SJSA1 (cell line): ENCODE measurements at regions not wholly inside any gene's neighbourhood (a gene's known extent, or its start where the extent isn't known, plus 50 kb on each side); places are given as distances from the start of the nearest gene placed in this dataset.
A peak's percentile ranks its signal among the peaks of the same experiment; 100 is the strongest.

Experiments
- DNase-seq, 2 experiments: peaks; one replicate each; pipeline ENCODE4 v3.0.0-alpha.2; 2015 to 2020; ENCODE audit warnings: low spot score in 2 of 2, low read depth in 1 of 2
- H3K27ac ChIP-seq: fragments of 250-450 bp; sonication (Bioruptor Pico); 2 replicates; pipeline ENCODE4 v1.5.1; 2020; ENCODE audit warnings: mild to moderate bottlenecking, moderate library complexity
- H3K27me3 ChIP-seq: fragments of 250-450 bp; sonication (Bioruptor Pico); replicated peaks from 2 replicates; pipeline ENCODE4 v1.5.1; 2020; ENCODE audit warnings: mild to moderate bottlenecking, moderate library complexity
- H3K36me3 ChIP-seq: fragments of 250-450 bp; sonication (Bioruptor Pico); 2 replicates; pipeline ENCODE4 v1.5.1; 2020; ENCODE audit warnings: mild to moderate bottlenecking
- H3K4me1 ChIP-seq: fragments of 250-450 bp; sonication (Bioruptor Pico); replicated peaks from 2 replicates; pipeline ENCODE4 v1.6.1; 2021; ENCODE audit warnings: mild to moderate bottlenecking
- H3K4me3 ChIP-seq: fragments of 250-450 bp; sonication (Bioruptor Pico); 2 replicates; pipeline ENCODE4 v1.5.1; 2020; ENCODE audit warnings: mild to moderate bottlenecking
- H3K9me3 ChIP-seq: fragments of 250-450 bp; sonication (Bioruptor Pico); replicated peaks from 2 replicates; pipeline ENCODE4 v1.5.1; 2020; ENCODE audit warnings: mild to moderate bottlenecking

- H3K27me3 ChIP-seq, result no peaks in the 10 kb centered on the region
- no peak overlapping the region for H3K4me3 ChIP-seq
- no peak for DNase-seq
- H3K4me1 ChIP-seq, result peaks cover 34% of the 10 kb centered on the region
- no peaks in the 10 kb centered on the region for H3K9me3 ChIP-seq
- H3K27ac ChIP-seq, result peak overlapping the region; percentile 39
- H3K36me3 ChIP-seq, result no peaks in the 10 kb centered on the region
Observed at GRCh38 chr5:160479220-160479619, 57.6 kb downstream of the PTTG1 start.

- no peak overlapping the region for H3K4me3 ChIP-seq
- H3K9me3 ChIP-seq, result no peaks in the 10 kb centered on the region
- H3K36me3 ChIP-seq, result no peaks in the 10 kb centered on the region
- DNase-seq, result peak; percentile 63
- H3K27ac ChIP-seq, result peak overlapping the region; percentile 39
- H3K27me3 ChIP-seq, result no peaks in the 10 kb centered on the region
- peaks cover 34% of the 10 kb centered on the region for H3K4me1 ChIP-seq
Observed at GRCh38 chr5:160479926-160480325, 58.3 kb downstream of the PTTG1 start.

GRCh38 chr5:160480652-160481051 is 59.0 kb downstream of the PTTG1 start:
- H3K27ac ChIP-seq, result no peak overlapping the region
- H3K9me3 ChIP-seq, result no peaks in the 10 kb centered on the region
- no peaks in the 10 kb centered on the region for H3K27me3 ChIP-seq
- H3K36me3 ChIP-seq, result no peaks in the 10 kb centered on the region
- no peak for DNase-seq
- no peak overlapping the region for H3K4me3 ChIP-seq
- peaks cover 34% of the 10 kb centered on the region for H3K4me1 ChIP-seq

GRCh38 chr5:160484678-160485077 is 63.0 kb downstream of the PTTG1 start:
- peaks cover 11% of the 10 kb centered on the region for H3K4me1 ChIP-seq
- no peak overlapping the region for H3K4me3 ChIP-seq
- no peak overlapping the region for H3K27ac ChIP-seq
- no peak for DNase-seq
- no peaks in the 10 kb centered on the region for H3K36me3 ChIP-seq
- H3K27me3 ChIP-seq, result no peaks in the 10 kb centered on the region
- H3K9me3 ChIP-seq, result no peaks in the 10 kb centered on the region

GRCh38 chr5:160485364-160485969 is 63.8 kb downstream of the PTTG1 start:
- peaks cover 3% of the 10 kb centered on the region for H3K4me1 ChIP-seq
- H3K27me3 ChIP-seq, result no peaks in the 10 kb centered on the region
- no peak overlapping the region for H3K27ac ChIP-seq
- H3K4me3 ChIP-seq, result no peak overlapping the region
- no peak for DNase-seq
- no peaks in the 10 kb centered on the region for H3K9me3 ChIP-seq
- H3K36me3 ChIP-seq, result no peaks in the 10 kb centered on the region

GRCh38 chr5:160486573-160486972 is 64.9 kb downstream of the PTTG1 start:
- Histone ChIP-seq H3K36me3 (no peaks in the 10 kb centered on the region), H3K9me3 (no peaks in the 10 kb centered on the region), H3K27me3 (no peaks in the 10 kb centered on the region; the same call in 1 of the 2 replicates), H3K4me1 (no peaks in the 10 kb centered on the region), H3K4me3 (no peak overlapping the region), H3K27ac (no peak overlapping the region)
- no peak for DNase-seq

- no peak for DNase-seq
- Histone ChIP-seq H3K4me3 (no peak overlapping the region), H3K27me3 (no peaks in the 10 kb centered on the region; the same call in 1 of the 2 replicates)
Observed at GRCh38 chr5:160488394-160489325, 67.0 kb downstream of the PTTG1 start.

GRCh38 chr5:160491438-160491837 is 69.8 kb downstream of the PTTG1 start:
- no peak overlapping the region for H3K4me3 ChIP-seq
- no peak overlapping the region for H3K27ac ChIP-seq
- DNase-seq, result no peak
- no peaks in the 10 kb centered on the region; the same call in 1 of the 2 replicates for H3K27me3 ChIP-seq
- H3K4me1 ChIP-seq, result no peaks in the 10 kb centered on the region
- no peaks in the 10 kb centered on the region for H3K9me3 ChIP-seq
- H3K36me3 ChIP-seq, result no peaks in the 10 kb centered on the region

More at GRCh38 chr5:160488394-160489325, 67.0 kb downstream of the PTTG1 start:
- Histone ChIP-seq H3K36me3 (no peaks in the 10 kb centered on the region), H3K9me3 (no peaks in the 10 kb centered on the region), H3K27ac (no peak overlapping the region), H3K4me1 (no peaks in the 10 kb centered on the region)

- Histone ChIP-seq H3K4me3 (no peak overlapping the region), H3K36me3 (no peaks in the 10 kb centered on the region), H3K27ac (no peak overlapping the region), H3K9me3 (no peaks in the 10 kb centered on the region), H3K4me1 (no peaks in the 10 kb centered on the region), H3K27me3 (no peaks in the 10 kb centered on the region; the same call in 1 of the 2 replicates)
- DNase-seq, result no peak
Observed at GRCh38 chr5:160492565-160492964, 70.9 kb downstream of the PTTG1 start.

- DNase-seq, result no peak
- no peak overlapping the region for H3K4me3 ChIP-seq
- no peaks in the 10 kb centered on the region; the same call in 1 of the 2 replicates for H3K27me3 ChIP-seq
- no peaks in the 10 kb centered on the region for H3K9me3 ChIP-seq
- no peak overlapping the region for H3K27ac ChIP-seq
- H3K36me3 ChIP-seq, result no peaks in the 10 kb centered on the region
- no peaks in the 10 kb centered on the region for H3K4me1 ChIP-seq
Observed at GRCh38 chr5:160493806-160494338, 72.2 kb downstream of the PTTG1 start.

GRCh38 chr5:160494451-160494850 is 72.8 kb downstream of the PTTG1 start:
- Histone ChIP-seq H3K27me3 (no peaks in the 10 kb centered on the region; the same call in 1 of the 2 replicates), H3K9me3 (no peaks in the 10 kb centered on the region), H3K36me3 (no peaks in the 10 kb centered on the region), H3K4me3 (no peak overlapping the region), H3K4me1 (no peaks in the 10 kb centered on the region), H3K27ac (no peak overlapping the region)
- DNase-seq, result no peak

GRCh38 chr5:160496334-160496733 is 74.7 kb downstream of the PTTG1 start:
- no peak for DNase-seq
- no peaks in the 10 kb centered on the region for H3K4me1 ChIP-seq
- no peaks in the 10 kb centered on the region for H3K27me3 ChIP-seq
- H3K27ac ChIP-seq, result no peak overlapping the region
- no peak overlapping the region for H3K4me3 ChIP-seq
- H3K9me3 ChIP-seq, result no peaks in the 10 kb centered on the region
- H3K36me3 ChIP-seq, result no peaks in the 10 kb centered on the region

GRCh38 chr5:160496784-160497183 is 75.1 kb downstream of the PTTG1 start:
- Histone ChIP-seq H3K27ac (no peak overlapping the region), H3K4me3 (no peak overlapping the region), H3K36me3 (no peaks in the 10 kb centered on the region), H3K9me3 (no peaks in the 10 kb centered on the region), H3K27me3 (no peaks in the 10 kb centered on the region), H3K4me1 (no peaks in the 10 kb centered on the region)
- DNase-seq, result no peak

- H3K36me3 ChIP-seq, result no peaks in the 10 kb centered on the region
- DNase-seq, result no peak
- H3K4me1 ChIP-seq, result no peaks in the 10 kb centered on the region
- H3K9me3 ChIP-seq, result no peaks in the 10 kb centered on the region
- no peaks in the 10 kb centered on the region for H3K27me3 ChIP-seq
- H3K27ac ChIP-seq, result no peak overlapping the region
- no peak overlapping the region for H3K4me3 ChIP-seq
Observed at GRCh38 chr5:160497878-160498277, 76.2 kb downstream of the PTTG1 start.
